GM11168 (cell line): ENCODE measurements at regions not wholly inside any gene's neighbourhood (a gene's known extent, or its start where the extent isn't known, plus 50 kb on each side); places are given as distances from the start of the nearest gene placed in this dataset.
"Not testable (repeated sequence)": the region's sequence is repeated elsewhere in the genome, so short reads cannot be mapped to it uniquely, and the experiment has no call there.

ENCODE experiments used
- in situ Hi-C: fragments of 300-500 bp; cut with MboI; formaldehyde crosslinking; loops from one replicate; pipeline ENCODE4 v1.12.0; 2022; ENCODE audit warnings: low sequenced_read_pairs; ENCODE audit not compliant: unreplicated experiment

DNA sequence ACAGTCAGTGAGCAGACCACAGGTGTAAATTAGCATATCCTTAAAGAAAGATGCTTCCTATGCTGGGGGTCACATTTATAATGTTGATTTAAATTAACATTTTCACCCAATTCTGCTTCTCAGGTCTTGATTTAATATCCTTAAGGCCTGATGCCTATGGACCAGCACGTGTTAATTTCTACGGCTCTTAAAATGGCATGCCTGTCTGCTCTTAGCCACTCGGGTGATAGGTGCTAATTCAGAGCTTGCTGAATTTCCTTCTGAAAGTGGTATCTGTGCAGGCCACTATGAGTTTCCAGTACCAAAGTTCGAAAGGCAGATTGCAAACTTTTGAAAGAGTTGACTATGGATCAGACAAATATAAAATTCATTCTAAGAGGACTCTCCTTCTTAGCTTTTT lies 487.4 kb upstream of the ADGRL2 start:
- in situ Hi-C loops, result no loop called here

GRCh38 chr1:81312272-81312754 lies 488.4 kb upstream of the ADGRL2 start:
- in situ Hi-C loops, result no loop called here

DNA sequence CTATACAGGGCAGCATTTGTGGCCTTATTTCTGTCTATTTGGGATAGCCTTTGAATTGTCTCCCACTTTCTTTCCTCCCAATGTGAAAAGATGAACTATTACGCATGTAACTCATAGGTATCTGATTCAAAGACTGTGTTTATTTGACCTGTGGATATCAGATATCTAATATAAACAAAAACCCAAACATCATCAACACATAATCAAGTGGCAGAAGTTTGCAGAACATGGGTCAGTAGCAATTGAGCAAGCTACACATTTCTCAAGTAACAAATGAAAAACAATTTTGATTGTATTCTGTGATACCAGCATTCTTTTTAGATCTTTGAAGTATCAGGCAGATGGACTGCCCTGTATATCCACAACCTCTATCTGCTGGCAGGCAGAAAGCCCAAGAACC lies 490.5 kb upstream of the ADGRL2 start:
- in situ Hi-C loops, result no loop called here

DNA sequence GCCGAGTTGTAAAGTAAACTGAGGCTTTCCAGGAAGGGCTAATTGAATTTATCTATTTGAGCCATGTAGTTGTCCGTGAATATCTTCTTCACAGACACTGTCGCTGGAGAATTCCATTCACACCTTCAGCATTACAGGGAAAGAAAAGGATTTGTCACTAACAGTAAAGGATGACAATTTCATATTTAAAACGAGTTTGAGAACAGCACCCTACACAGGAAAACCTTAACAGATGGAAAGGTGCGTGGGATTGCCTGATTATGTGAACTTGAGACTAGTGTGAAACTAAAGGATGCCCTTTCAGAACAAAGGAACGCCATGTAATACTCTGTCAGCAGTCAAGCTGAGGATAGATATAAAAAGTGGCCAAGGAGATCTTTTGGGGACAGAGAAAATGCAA lies 492.5 kb upstream of the ADGRL2 start:
- in situ Hi-C loops, result no loop called here

DNA sequence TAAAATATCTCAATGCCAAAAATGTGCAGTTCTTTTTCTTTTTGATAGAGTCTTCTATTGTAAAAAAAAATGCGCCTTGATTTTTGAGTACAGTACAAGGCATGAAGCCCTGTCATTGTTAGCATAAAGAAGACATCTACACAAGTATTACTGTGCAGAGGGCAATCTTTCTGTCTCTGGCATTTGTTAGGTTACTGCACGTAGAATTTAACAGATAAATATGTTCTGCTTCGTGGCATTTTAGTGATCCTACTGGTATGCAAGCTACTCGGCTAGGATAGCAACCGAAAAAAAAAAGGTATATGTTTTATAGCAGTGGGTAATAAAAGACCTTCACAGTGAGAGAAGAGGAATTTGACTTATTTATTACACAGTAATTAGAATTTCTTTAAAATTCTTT lies 492.9 kb upstream of the ADGRL2 start:
- in situ Hi-C loops, result no loop called here

DNA sequence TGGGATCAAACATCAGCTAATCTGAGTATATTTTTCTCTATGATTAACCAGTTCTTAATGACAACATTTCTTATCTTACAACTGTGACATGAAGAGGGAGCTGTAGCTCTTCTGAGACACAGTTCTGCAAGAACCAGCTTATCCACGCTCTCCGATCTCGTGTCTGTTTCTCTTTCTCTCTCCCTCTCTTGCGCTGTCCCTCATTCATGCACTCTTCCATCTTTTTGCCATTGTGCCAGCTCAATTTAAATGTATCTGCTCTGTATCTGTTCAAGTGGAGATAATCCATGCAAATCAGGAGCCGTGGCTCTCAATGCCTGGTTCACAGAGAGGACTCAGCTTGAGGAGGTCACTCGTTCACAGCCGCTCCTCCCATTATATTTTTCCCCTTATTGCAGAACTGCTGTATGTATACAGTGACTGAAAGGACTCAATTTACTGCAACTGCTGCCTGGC lies 494.7 kb upstream of the ADGRL2 start:
- in situ Hi-C loops, result no loop called here

DNA sequence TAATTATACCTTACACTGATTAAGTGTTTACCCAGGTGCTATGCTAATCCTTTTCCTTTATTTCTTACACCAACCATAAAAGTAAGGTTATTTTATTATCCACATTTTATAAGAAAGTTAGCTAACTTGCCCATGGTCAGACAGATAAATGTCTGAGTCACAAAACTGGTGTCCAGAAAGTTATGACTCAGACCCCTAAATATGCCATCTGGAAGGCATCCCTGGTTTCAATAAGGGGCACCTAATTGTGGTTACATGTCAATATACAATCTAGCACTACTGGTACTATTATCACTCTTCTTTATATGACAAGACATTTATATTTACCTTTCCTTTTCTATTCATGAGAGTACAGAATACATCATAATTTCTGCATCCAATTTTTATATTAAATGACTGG lies 496.5 kb upstream of the ADGRL2 start:
- in situ Hi-C loops, result no loop called here

DNA sequence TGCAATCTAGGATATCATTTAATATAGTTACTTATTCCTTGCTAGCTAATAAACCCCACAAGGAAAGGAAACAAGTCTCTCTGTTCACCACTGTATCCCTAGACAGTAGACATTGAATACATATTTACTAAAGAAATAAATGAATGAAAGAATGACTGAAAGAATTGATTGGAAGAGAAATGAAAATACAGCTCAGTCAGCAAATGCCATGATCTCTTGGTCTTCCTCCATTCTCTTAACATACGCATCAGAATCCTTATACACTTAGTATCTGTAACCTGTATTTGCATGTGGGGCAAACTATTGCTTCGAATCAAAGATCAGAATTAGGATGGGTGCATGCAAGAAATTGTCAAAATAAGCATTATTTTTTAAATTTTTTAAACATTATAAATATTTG lies 500.8 kb upstream of the ADGRL2 start:
- in situ Hi-C loops, result no loop called here

- in situ Hi-C loops, result no loop called here
Measured at GRCh38 chr1:81298266-81298665, 502.5 kb upstream of the ADGRL2 start.

- in situ Hi-C loops, result no loop called here
Measured at GRCh38 chr1:81296601-81297000, 504.1 kb upstream of the ADGRL2 start.

DNA sequence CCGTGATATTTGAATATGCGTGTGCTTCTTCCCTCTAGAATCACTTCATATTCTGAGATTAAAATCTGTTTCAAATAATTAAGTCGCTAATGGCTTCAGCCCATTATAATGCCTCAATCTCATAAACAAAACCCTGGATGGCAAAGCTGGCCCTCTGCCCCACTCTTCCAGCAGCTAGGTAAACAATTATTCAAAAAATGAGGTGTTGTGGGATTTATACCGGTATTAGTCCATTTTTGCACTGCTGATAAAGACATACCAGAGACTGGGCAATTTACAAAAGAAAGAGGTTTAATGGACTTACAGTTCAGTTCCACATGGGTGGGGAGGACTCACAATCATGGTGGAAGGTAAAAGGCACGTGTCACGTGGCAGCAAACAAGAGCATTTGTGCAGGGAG lies 510.4 kb upstream of the ADGRL2 start:
- in situ Hi-C loops, result no loop called here

- in situ Hi-C loops, result no loop called here
Measured at GRCh38 chr1:81288689-81289088, 512.0 kb upstream of the ADGRL2 start.

DNA sequence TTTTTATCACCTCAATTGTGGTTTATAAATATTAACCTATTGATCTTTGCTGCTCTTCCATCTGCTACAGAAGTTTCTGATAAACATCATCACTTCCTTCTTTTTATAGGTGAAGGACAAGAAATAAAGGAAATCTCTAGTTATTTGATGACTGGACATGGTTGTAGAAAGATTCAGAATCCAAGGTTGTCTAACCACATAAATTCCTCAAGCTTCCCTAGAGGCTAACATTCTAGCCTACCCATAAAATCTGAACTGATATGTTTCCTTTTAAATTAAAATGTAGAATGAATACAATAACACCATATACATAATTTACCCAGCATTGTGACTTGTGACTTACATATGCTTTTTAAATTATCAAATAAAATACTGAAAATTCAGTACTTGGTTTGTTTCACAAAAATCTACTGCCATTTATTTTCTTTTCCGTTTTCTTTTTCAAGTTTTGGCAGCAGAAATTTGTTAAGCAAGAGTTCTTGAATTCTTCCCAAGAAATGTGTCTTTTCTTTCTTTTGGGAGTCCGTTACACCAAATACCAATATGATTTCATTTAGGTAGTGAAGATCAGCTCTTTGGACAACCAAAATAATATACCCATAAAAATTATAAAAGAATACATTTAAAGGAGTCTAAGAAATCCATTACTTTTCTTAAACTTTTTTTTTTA lies 513.2 kb upstream of the ADGRL2 start:
- in situ Hi-C loops, result no loop called here

DNA sequence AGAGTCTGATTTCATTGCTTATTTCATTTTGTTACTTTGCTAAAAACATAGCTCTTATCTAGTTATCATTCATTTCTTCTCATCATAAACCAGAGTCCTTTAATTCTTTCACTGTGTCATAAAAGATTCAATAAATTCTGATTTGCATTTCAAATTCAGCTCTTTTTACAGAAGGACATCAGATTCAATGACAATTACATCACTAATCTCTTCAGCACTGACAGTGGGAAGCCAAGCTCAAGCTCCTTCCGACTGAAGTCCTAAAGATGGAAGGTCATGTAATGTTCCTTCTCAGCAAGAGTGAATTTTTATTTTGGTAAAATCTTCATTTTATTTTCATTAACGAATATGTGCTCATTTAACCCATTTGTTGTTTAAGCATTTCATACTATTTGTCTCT lies 530.7 kb upstream of the ADGRL2 start:
- in situ Hi-C loops, result no loop called here

DNA sequence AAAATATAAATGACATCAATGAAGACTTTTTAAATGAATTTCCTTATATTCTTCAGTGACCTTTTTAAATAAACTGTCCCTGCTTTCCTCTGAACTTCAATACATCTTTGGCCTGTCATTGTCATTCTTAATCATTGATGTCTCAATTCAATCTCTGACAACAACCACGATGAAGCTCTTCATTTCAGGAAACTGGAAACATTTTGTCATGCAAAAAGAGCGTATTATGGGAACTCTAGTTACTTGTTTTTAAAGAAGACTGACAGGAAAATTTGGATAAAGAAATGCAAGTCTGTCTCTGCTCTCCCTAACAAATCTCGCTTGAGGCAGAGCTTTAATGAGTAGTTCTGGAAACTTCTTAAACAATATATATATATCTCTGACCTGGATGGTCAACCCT lies 535.8 kb upstream of the ADGRL2 start:
- in situ Hi-C loops, result no loop called here

- in situ Hi-C loops, result no loop called here
Measured at GRCh38 chr1:81259625-81260411, 540.9 kb upstream of the ADGRL2 start.

GRCh38 chr1:81254560-81254959 lies 546.2 kb upstream of the ADGRL2 start:
- in situ Hi-C loops, result no loop called here

GRCh38 chr1:81254068-81254467 lies 546.7 kb upstream of the ADGRL2 start:
- in situ Hi-C loops, result no loop called here

- in situ Hi-C loops, result no loop called here
Measured at GRCh38 chr1:81252471-81253151, 548.1 kb upstream of the ADGRL2 start.

- in situ Hi-C loops, result not testable (repeated sequence)
Measured at GRCh38 chr1:81250825-81251224, 549.9 kb upstream of the ADGRL2 start.

DNA sequence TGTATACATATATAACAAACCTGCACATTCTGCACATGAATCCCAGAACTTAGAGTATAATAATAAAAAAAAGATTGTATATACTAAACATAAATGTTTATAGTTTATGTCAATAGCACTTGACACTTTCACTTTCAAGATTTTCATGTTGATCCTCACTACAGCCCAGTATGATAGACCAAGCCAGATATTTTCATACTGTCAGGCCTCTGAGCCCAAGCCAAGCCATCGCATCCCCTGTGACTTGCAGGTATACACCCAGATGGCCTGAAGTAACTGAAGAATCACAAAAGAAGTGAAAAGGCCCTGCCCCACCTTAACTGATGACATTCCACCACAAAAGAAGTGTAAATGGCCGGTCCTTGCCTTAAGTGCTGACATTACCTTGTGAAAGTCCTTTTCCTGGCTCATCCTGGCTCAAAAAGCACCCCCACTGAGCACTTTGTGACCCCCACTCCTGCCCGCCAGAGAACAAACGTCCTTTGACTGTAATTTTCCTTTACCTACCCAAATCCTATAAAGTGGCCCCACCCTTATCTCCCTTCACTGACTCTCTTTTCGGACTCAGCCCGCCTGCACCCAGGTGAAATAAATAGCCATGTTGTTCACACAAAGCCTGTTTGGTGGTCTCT lies 555.5 kb upstream of the ADGRL2 start:
- in situ Hi-C loops, result not testable (repeated sequence)
